ENCODE measurements at regions not wholly inside any gene's neighbourhood (a gene's known extent, or its start where the extent isn't known, plus 50 kb on each side); places are given as distances from the start of the nearest gene placed in this dataset.

DNA sequence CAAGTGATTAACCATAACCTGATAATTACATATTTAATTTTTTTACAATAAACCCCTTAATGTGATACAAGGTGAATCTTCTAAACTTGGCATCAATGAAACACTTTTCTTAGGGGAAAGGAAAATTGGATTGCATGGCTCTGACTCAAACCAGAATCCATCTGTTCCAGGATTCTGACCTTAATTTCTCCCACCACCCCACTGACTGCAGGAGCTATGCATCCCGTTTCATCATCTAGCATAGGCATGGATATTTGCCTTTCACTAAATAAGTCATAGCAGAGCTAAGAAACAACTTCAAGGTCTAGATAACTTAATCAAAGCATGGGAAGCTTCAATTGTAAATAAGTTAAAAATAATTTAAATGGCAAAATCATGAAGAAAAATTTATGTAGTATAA, 156.3 kb downstream of the BTC start:
- TF ChIP-seq, protein P1, sequence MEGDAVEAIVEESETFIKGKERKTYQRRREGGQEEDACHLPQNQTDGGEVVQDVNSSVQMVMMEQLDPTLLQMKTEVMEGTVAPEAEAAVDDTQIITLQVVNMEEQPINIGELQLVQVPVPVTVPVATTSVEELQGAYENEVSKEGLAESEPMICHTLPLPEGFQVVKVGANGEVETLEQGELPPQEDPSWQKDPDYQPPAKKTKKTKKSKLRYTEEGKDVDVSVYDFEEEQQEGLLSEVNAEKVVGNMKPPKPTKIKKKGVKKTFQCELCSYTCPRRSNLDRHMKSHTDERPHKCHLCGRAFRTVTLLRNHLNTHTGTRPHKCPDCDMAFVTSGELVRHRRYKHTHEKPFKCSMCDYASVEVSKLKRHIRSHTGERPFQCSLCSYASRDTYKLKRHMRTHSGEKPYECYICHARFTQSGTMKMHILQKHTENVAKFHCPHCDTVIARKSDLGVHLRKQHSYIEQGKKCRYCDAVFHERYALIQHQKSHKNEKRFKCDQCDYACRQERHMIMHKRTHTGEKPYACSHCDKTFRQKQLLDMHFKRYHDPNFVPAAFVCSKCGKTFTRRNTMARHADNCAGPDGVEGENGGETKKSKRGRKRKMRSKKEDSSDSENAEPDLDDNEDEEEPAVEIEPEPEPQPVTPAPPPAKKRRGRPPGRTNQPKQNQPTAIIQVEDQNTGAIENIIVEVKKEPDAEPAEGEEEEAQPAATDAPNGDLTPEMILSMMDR (IDR thresholded peaks at IDR 0.05) = no peak
- TF ChIP-seq POLR2A (IDR thresholded peaks at IDR 0.05) = no peak
- no peak for TF ChIP-seq POLR2AphosphoS5 (IDR thresholded peaks at IDR 0.05; ENCODE audit: insufficient read depth in 1 of 2, low read depth in 1 of 2)
